Epithelial cell of esophagus (primary cell): ENCODE measurements at regions not wholly inside any gene's neighbourhood (a gene's known extent, or its start where the extent isn't known, plus 50 kb on each side); places are given as distances from the start of the nearest gene placed in this dataset.

Source experiments
- DNase-seq: peaks from one replicate; pipeline ENCODE4 v3.0.0; 2010; ENCODE audit warnings: low read depth
- H3K4me3 ChIP-seq: 2 replicates; pipeline ENCODE4 v1.5.1; 2011; ENCODE audit warnings: mild to moderate bottlenecking, low read length, control low read depth
- TF ChIP-seq, protein P1 (sequence below): IDR thresholded peaks from 2 replicates; pipeline ENCODE4 v1.5.1; 2011; ENCODE audit warnings: low read depth, mild to moderate bottlenecking, low read length, control low read depth, inconsistent platforms; ENCODE audit not compliant: insufficient read depth; ENCODE audit errors: missing control alignments

DNA sequence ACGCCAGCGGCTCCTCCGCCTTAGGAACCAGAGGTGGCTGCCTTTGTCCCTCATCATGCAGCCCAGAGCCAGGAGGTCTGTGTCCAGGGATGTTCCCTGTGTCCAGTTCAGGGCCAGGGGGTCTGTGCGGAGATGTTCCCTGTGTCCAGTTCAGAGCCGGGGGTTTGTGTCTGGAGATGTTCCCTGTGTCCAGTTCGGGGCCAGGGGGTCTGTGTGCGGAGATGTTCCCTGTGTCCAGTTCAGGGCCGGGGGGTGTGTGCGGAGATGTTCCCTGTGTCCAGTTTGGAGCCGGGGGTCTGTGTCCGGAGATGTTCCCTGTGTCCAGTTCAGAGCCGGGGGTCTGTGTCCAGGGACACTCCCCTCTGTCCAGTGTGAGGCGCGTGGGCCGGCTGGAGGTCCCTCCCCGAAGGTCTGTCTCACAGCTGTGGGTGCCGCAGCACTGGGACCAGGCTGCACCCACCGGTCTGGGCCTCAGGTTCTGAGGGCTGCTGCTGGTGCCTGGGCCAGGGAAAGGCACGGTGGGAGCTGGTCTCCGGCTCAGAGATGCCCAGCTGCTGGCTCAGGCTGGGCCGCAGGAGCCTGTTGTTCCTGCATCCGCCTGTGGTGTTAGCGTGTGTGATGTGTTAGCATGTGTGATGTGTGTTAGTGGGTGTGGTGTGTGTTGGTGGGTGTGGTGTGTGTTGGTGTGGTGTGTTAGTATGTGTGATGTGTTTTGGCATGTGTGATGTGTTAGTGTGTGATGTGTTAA, 67.9 kb upstream of the CFAP46 start:
- TF ChIP-seq, protein P1, sequence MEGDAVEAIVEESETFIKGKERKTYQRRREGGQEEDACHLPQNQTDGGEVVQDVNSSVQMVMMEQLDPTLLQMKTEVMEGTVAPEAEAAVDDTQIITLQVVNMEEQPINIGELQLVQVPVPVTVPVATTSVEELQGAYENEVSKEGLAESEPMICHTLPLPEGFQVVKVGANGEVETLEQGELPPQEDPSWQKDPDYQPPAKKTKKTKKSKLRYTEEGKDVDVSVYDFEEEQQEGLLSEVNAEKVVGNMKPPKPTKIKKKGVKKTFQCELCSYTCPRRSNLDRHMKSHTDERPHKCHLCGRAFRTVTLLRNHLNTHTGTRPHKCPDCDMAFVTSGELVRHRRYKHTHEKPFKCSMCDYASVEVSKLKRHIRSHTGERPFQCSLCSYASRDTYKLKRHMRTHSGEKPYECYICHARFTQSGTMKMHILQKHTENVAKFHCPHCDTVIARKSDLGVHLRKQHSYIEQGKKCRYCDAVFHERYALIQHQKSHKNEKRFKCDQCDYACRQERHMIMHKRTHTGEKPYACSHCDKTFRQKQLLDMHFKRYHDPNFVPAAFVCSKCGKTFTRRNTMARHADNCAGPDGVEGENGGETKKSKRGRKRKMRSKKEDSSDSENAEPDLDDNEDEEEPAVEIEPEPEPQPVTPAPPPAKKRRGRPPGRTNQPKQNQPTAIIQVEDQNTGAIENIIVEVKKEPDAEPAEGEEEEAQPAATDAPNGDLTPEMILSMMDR, result no peak
- peak; percentile 1 for DNase-seq
- no peak overlapping the region for H3K4me3 ChIP-seq

DNA sequence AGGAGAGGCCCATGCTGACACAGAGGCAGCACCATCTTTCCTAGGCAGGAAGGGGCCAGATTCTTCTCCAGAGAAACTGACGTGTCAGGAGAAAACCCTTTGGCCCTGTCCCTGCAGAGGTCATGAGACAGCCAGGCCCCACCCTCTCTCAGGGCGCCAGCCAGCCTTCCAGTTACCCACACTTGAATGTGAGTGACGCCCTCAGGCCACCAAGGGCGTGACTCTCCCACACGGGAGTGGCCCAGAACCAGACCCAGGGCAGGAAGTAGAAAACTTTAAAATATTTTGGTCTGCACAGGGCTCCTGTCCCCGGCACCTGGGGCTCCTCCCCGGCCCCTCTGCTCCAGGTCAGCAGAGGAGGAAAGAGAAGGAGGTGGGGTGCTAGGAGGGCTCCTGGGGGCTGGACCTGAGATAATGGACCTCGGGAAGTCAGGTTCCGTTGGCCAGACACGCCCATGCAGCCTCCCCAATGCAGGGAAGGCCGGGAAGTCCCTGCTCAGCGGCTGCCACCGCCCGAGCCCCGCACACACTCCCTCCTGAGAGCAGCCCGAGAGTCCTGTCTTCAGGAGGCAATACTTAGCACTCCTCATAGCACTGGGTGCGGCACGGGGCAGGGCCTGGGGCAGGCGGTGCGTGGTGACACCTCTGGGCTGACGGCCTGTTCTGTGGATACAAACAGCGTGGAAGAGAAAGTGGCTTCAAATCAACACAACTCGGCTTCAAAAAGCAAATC, 67.0 kb upstream of the CFAP46 start:
- no peak for DNase-seq
- TF ChIP-seq, protein P1, result no peak
- H3K4me3 ChIP-seq, result no peak overlapping the region

DNA sequence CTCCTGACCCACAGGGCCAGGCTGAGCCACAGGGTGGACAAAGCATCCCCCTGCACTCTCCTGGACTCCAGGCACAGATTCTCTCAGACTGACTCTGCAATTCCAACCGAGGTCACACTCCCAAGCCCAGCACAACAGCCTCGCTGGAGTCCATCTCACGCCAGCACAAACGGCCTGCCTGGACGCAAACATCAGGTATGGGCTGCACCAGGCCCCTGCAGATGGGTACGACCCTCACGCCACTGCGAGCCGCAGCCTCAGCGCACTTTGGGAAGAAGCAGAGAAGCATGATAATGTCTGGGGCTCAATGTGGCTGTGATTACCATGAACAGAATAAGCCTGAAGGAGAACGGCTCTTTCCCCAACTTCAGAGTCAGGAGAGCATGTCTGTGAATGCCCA, 66.4 kb upstream of the CFAP46 start:
- TF ChIP-seq, protein P1, result no peak
- H3K4me3 ChIP-seq, result no peak overlapping the region
- DNase-seq, result no peak

DNA sequence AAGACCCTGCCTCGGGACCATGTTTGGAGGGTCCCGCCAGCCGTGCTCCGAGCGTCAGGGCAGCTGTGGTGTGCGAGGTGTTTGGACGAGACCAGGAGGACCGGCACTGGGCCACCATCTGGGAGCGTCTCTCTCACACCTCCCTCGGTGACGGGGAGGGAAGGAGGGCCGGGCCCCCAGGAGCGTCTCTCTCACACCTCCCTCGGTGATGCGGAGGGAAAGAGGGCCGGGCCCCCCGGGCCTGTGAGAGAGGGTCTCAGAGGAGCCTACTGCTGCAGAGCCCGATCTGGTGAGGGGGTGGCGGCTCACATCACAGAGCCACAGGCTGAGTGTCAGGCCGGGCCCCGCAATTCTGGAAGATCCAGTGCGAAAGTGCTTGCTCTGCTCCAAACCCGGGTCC, 65.8 kb upstream of the CFAP46 start:
- DNase-seq, result no peak
- TF ChIP-seq, protein P1, result no peak
- H3K4me3 ChIP-seq, result no peak overlapping the region

DNA sequence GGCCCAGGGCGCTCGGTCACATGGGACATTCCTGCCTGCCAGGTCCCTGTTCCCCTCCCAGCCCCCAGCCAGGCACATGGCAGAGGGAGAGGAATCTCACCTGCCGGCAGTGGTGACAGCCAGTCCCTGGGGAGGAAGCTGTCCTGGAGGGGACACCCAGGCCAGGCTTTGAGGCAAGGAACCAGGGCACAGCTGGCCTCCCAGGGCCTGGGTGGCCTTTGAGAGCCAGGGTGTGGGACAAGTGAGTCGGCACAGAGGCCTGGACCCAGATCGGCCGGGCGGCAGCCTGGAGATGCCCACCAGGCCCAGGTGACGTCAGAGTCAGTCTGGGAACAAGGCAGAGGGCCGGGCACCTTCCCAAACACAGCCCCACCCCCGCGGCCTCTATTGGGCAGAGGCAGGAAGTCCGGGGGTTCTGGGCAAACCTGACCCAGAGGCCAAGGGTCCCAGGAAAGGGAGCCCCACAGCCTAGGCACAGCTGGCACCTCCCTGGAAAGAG, 65.0 kb upstream of the CFAP46 start:
- no peak for DNase-seq
- no peak overlapping the region for H3K4me3 ChIP-seq
- TF ChIP-seq, protein P1, result no peak

DNA sequence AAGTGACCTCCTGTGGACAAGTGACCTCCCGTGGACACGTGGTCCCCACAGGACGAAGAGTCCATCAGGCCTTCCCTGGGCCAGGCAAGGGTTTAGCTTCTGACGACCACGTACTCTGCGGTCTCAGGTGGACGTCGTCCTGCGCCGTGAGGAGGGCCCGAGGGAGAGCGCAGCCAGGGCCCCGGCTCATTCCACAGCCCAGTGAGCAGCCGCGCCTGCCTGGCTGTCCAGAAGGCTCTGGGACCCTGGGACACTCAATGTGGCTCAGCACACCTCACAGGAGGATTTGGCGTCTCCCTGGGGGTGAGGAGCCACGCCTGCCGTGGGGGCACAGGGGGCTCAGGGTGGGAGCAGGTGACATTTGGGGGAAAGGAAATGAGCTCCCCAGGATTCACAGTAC, 64.4 kb upstream of the CFAP46 start:
- TF ChIP-seq, protein P1, result no peak
- H3K4me3 ChIP-seq, result no peak overlapping the region
- DNase-seq, result no peak
